H1 (cell line): ENCODE measurements at regions not wholly inside any gene's neighbourhood (a gene's known extent, or its start where the extent isn't known, plus 50 kb on each side); places are given as distances from the start of the nearest gene placed in this dataset.

Source experiments
- CTCF ChIA-PET: fragments of 300-600 bp; sonication (Branson Sonifier 250); formaldehyde crosslinking; loops from one replicate; lab custom pipeline; 2021; ENCODE audit not compliant: partially characterized antibody; lab: Charles Lee
- POLR2A ChIA-PET: fragments of 300-600 bp; sonication (Branson Sonifier 250); formaldehyde crosslinking; loops from one replicate; lab custom pipeline; 2021; ENCODE audit warnings: inconsistent platforms; ENCODE audit not compliant: partially characterized antibody; lab: Charles Lee
- DNase-seq, 2 experiments: peaks; one replicate each; pipeline versions ENCODE4 v3.0.0 to v3.0.0-alpha.2; 2010 to 2022; ENCODE audit warnings: low spot score in 2 of 2, low read depth in 1 of 2, mixed read lengths in 1 of 2
- FAIRE-seq: peaks from 2 replicates; lab custom pipeline; 2011; peaks lifted over from hg19 to GRCh38; lab: Jason Lieb, UNC
- H2AFZ ChIP-seq: 2 replicates; pipeline ENCODE4 v1.8.1; 2012; ENCODE audit warnings: low read length, inconsistent platforms
- H2AK5ac ChIP-seq: 2 replicates; pipeline ENCODE4 v1.6.1; 2013; ENCODE audit warnings: low read depth, low read length
- H2BK120ac ChIP-seq: replicated peaks from 2 replicates; pipeline ENCODE3; 2013; ENCODE audit warnings: low read depth, low read length, inconsistent platforms
- H2BK12ac ChIP-seq: 2 replicates; pipeline ENCODE4 v1.6.1; 2013; ENCODE audit warnings: low read depth, low read length
- H2BK15ac ChIP-seq: 2 replicates; pipeline ENCODE4 v1.6.1; 2013; ENCODE audit warnings: low read length
- H2BK20ac ChIP-seq: 2 replicates; pipeline ENCODE4 v1.6.1; 2013; ENCODE audit warnings: low read length
- H2BK5ac ChIP-seq: 2 replicates; pipeline ENCODE4 v1.6.1; 2013; ENCODE audit warnings: low read depth, low read length
- H3K14ac ChIP-seq: 2 replicates; pipeline ENCODE4 v1.6.1; 2013; ENCODE audit warnings: inconsistent platforms; ENCODE audit not compliant: insufficient read length
- H3K18ac ChIP-seq: 2 replicates; pipeline ENCODE4 v1.6.1; 2013; ENCODE audit warnings: low read length; ENCODE audit errors: extremely low read depth
- H3K23ac ChIP-seq: 2 replicates; pipeline ENCODE4 v1.6.1; 2013; ENCODE audit warnings: inconsistent platforms; ENCODE audit not compliant: insufficient read length
- H3K23me2 ChIP-seq: 2 replicates; pipeline ENCODE4 v1.6.1; 2013; ENCODE audit warnings: low read depth, low read length
- H3K27ac ChIP-seq: 2 replicates; pipeline ENCODE4 v1.6.1; 2011; ENCODE audit warnings: low read depth, low read length, inconsistent platforms
- H3K27me3 ChIP-seq, 4 experiments: replicated peaks in 1 of 4; 1 replicate in 1 of 4; 2 replicates in 3 of 4; pipeline versions ENCODE4 v1.6.1 to v1.8.1; 2011 to 2013; ENCODE audit warnings: low read length in 3 of 4, mild to moderate bottlenecking in 3 of 4, inconsistent platforms in 2 of 4, mixed read lengths in 2 of 4, moderate library complexity in 1 of 4; ENCODE audit not compliant: control insufficient read depth in 3 of 4, insufficient read depth in 3 of 4; ENCODE audit errors: extremely low read depth in 1 of 4
- H3K36me3 ChIP-seq, 4 experiments: 2 replicates each; pipeline versions ENCODE4 v1.6.1 to v1.8.1; 2011 to 2013; ENCODE audit warnings: mild to moderate bottlenecking in 4 of 4, low read length in 3 of 4, moderate library complexity in 2 of 4, control low read depth in 1 of 4, inconsistent platforms in 1 of 4; ENCODE audit not compliant: insufficient read depth in 4 of 4, control insufficient read depth in 2 of 4
- H3K4ac ChIP-seq: replicated peaks from 2 replicates; pipeline ENCODE3; 2013; ENCODE audit warnings: low read length, low read depth, mixed read lengths, inconsistent platforms; ENCODE audit not compliant: insufficient read length
- H3K4me1 ChIP-seq, 4 experiments: replicated peaks in 1 of 4; 1 replicate in 1 of 4; 2 replicates in 3 of 4; pipeline versions ENCODE4 v1.6.1 to v1.8.1; 2011 to 2013; ENCODE audit warnings: low read length in 3 of 4, inconsistent platforms in 2 of 4, mixed read lengths in 1 of 4; ENCODE audit not compliant: insufficient read depth in 4 of 4, control insufficient read depth in 3 of 4
- H3K4me2 ChIP-seq, 2 experiments: 2 replicates each; pipeline versions ENCODE4 v1.6.1 to v1.8.1; 2011 to 2013; ENCODE audit warnings: low read depth in 2 of 2, low read length in 2 of 2, control low read depth in 1 of 2, inconsistent platforms in 1 of 2, mild to moderate bottlenecking in 1 of 2; ENCODE audit not compliant: insufficient read depth in 1 of 2
- H3K4me3 ChIP-seq, 4 experiments: fragments of 200-600, 300-600 bp in 1 of 4; sonication (generic), shearing (Covaris generic), sonication (Bioruptor Twin) in 1 of 4; 2 replicates each; pipeline versions ENCODE4 v1.5.1 to v1.8.1; 2011 to 2016; ENCODE audit warnings: low read length in 4 of 4, low read depth in 3 of 4, control low read depth in 2 of 4, inconsistent platforms in 2 of 4, mild to moderate bottlenecking in 2 of 4, mixed read lengths in 1 of 4, moderate library complexity in 1 of 4; ENCODE audit not compliant: insufficient read depth in 2 of 4; ENCODE audit errors: extremely low read depth in 1 of 4
- H3K56ac ChIP-seq: replicated peaks from 2 replicates; pipeline ENCODE3; 2013; ENCODE audit warnings: low read depth, mild to moderate bottlenecking, mixed read lengths, low read length, inconsistent platforms; ENCODE audit not compliant: insufficient read length
- H3K79me1 ChIP-seq: 2 replicates; pipeline ENCODE4 v1.6.1; 2013; ENCODE audit warnings: low read depth, low read length, control low read depth
- H3K79me2 ChIP-seq, 2 experiments: 2 replicates each; pipeline versions ENCODE4 v1.6.1 to v1.8.1; 2012 to 2013; ENCODE audit warnings: low read length in 2 of 2, mild to moderate bottlenecking in 2 of 2, inconsistent platforms in 1 of 2; ENCODE audit not compliant: insufficient read depth in 2 of 2, control insufficient read depth in 1 of 2
- H3K9ac ChIP-seq, 4 experiments: replicated peaks in 1 of 4; 1 replicate in 1 of 4; 2 replicates in 3 of 4; pipeline versions ENCODE4 v1.6.1 to v1.8.1; 2011 to 2013; ENCODE audit warnings: low read depth in 3 of 4, low read length in 3 of 4, control low read depth in 2 of 4, mild to moderate bottlenecking in 2 of 4, moderate library complexity in 2 of 4, inconsistent platforms in 1 of 4; ENCODE audit errors: extremely low read depth in 1 of 4
- H3K9me3 ChIP-seq, 2 experiments: 2 replicates each; pipeline versions ENCODE4 v1.6.1 to v1.8.1; 2012 to 2013; ENCODE audit warnings: mild to moderate bottlenecking in 2 of 2, moderate library complexity in 2 of 2, control low read depth in 1 of 2, inconsistent platforms in 1 of 2, low read depth in 1 of 2, low read length in 1 of 2, mixed read lengths in 1 of 2; ENCODE audit not compliant: insufficient read depth in 2 of 2
- H4K20me1 ChIP-seq, 2 experiments: replicated peaks in 1 of 2; 2 replicates each; pipeline versions ENCODE3 to v1.8.1; 2011 to 2013; ENCODE audit warnings: inconsistent platforms in 2 of 2, low read length in 2 of 2, mild to moderate bottlenecking in 1 of 2; ENCODE audit not compliant: insufficient read depth in 2 of 2, control insufficient read depth in 1 of 2
- H4K5ac ChIP-seq: 2 replicates; pipeline ENCODE4 v1.6.1; 2013; ENCODE audit warnings: low read length, low read depth, mixed read lengths, inconsistent platforms; ENCODE audit not compliant: insufficient read length
- H4K8ac ChIP-seq: 2 replicates; pipeline ENCODE4 v1.8.0; 2013; ENCODE audit warnings: mild to moderate bottlenecking, moderate library complexity, low read length, inconsistent platforms; ENCODE audit not compliant: insufficient read depth; ENCODE audit errors: extremely low read depth
- H4K91ac ChIP-seq: replicated peaks from 2 replicates; pipeline ENCODE3; 2013; ENCODE audit warnings: low read length, mixed read lengths, inconsistent platforms; ENCODE audit not compliant: insufficient read length
- BRCA1 ChIP-seq: IDR thresholded peaks from 2 replicates; pipeline ENCODE4 v1.6.1; 2012; ENCODE audit warnings: low read depth, low read length, improper control_type of control experiment
- CEBPB ChIP-seq: IDR thresholded peaks from 2 replicates; pipeline ENCODE4 v1.6.1; 2012; ENCODE audit warnings: low read depth, low read length
- EP300 ChIP-seq, 2 experiments: IDR thresholded peaks; 1 replicate in 1 of 2; 2 replicates in 1 of 2; pipeline ENCODE4 v1.6.1; 2011 to 2012; ENCODE audit warnings: low read depth in 2 of 2, low read length in 2 of 2, mild to moderate bottlenecking in 2 of 2, borderline replicate concordance in 1 of 2, inconsistent platforms in 1 of 2, moderate library complexity in 1 of 2
- HDAC2 ChIP-seq, 2 experiments: fragments of 300-600 bp in 1 of 2; sonication (generic) in 1 of 2; IDR thresholded peaks; 2 replicates each; pipeline ENCODE4 v1.6.1; 2011 to 2012; ENCODE audit warnings: low read depth in 2 of 2, low read length in 2 of 2, mild to moderate bottlenecking in 2 of 2, moderate library complexity in 2 of 2, borderline replicate concordance in 1 of 2, inconsistent platforms in 1 of 2
- HDAC6 ChIP-seq: IDR thresholded peaks from one replicate; pipeline ENCODE4 v1.7.1; 2012; ENCODE audit warnings: low read depth, mild to moderate bottlenecking, inconsistent platforms, low read length, moderate library complexity
- MAFK ChIP-seq: IDR thresholded peaks from 2 replicates; pipeline ENCODE4 v1.6.1; 2012; ENCODE audit warnings: low read depth, mild to moderate bottlenecking, improper control_type of control experiment, low read length
- MAX ChIP-seq: IDR thresholded peaks from 2 replicates; pipeline ENCODE4 v1.6.1; 2012; ENCODE audit warnings: inconsistent platforms
- NRF1 ChIP-seq: IDR thresholded peaks from 2 replicates; pipeline ENCODE4 v1.6.1; 2011; ENCODE audit warnings: mild to moderate bottlenecking, low read depth, low read length, improper control_type of control experiment
- PHF8 ChIP-seq: fragments of 200-600 bp; sonication (generic); conservative IDR thresholded peaks from 2 replicates; pipeline ENCODE4 v1.7.1; 2012; ENCODE audit warnings: low read depth, mild to moderate bottlenecking, inconsistent platforms, low read length, moderate library complexity
- RXRA ChIP-seq: IDR thresholded peaks from 2 replicates; pipeline ENCODE4 v1.6.1; 2011; ENCODE audit warnings: low read depth, mild to moderate bottlenecking, low read length, moderate library complexity; ENCODE audit not compliant: insufficient read depth
- SIN3A ChIP-seq, 2 experiments: IDR thresholded peaks in 1 of 2; conservative IDR thresholded peaks in 1 of 2; 2 replicates each; pipeline ENCODE4 v1.6.1; 2011 to 2012; ENCODE audit warnings: low read length in 2 of 2, improper control_type of control experiment in 1 of 2, low read depth in 1 of 2, mild to moderate bottlenecking in 1 of 2
- SIRT6 ChIP-seq: IDR thresholded peaks from one replicate; pipeline ENCODE4 v1.7.1; 2012; ENCODE audit warnings: low read length, inconsistent platforms
- TBP ChIP-seq: IDR thresholded peaks from 2 replicates; pipeline ENCODE4 v1.6.1; 2011; ENCODE audit warnings: low read depth, low read length, improper control_type of control experiment
- ZNF274 ChIP-seq: IDR thresholded peaks from 2 replicates; pipeline ENCODE4 v1.7.0; 2012; ENCODE audit warnings: low read length, borderline replicate concordance; ENCODE audit errors: extremely low read depth
- WGBS, 2 experiments: shearing (Covaris generic) in 1 of 2; methylation state at CpG; one replicate each; pipeline versions ENCODE4 v1.1.6 to v1.1.7; 2013 to 2015; ENCODE audit warnings: low lambda C conversion rate in 2 of 2, mixed read lengths in 2 of 2, inconsistent platforms in 1 of 2, low coverage in 1 of 2, missing lambda C conversion rate in 1 of 2; ENCODE audit not compliant: insufficient replicate concordance in 2 of 2, insufficient coverage in 1 of 2, insufficient read length in 1 of 2; ENCODE audit errors: extremely low coverage in 1 of 2, missing lambda C conversion rate in 1 of 2; 5-methylcytosine and 5-hydroxymethylcytosine counted together

- H3K4me2 ChIP-seq, result no peak overlapping the region
- no peak overlapping the region for H3K23ac ChIP-seq
- no peak overlapping the region for H3K14ac ChIP-seq
- no peaks in the 10 kb centered on the region for H3K4me1 ChIP-seq
- H2BK20ac ChIP-seq, result no peak overlapping the region
- no peaks in the 10 kb centered on the region for H3K79me2 ChIP-seq
- H2BK12ac ChIP-seq, result no peak overlapping the region
- H3K4me3 ChIP-seq, result no peak overlapping the region
- CTCF ChIA-PET, result interaction anchor here (0.7 to 1.5 kb wide), 3 partner anchors 9 to 489 kb away, joined by 3 to 4 read pairs (median 3); no protein-coding TSS in a partner anchor
- H2AK5ac ChIP-seq, result no peak overlapping the region
- FAIRE-seq (no peak), DNase-seq (no peak)
- H2BK15ac ChIP-seq, result no peak overlapping the region
- POLR2A ChIA-PET, result interaction anchor here (0.8 kb wide), 1 partner anchor 238 kb away, joined by 5 read pairs; no protein-coding TSS in a partner anchor
- no peak overlapping the region for H2AFZ ChIP-seq
- no peak overlapping the region for H3K27ac ChIP-seq
- no peaks in the 10 kb centered on the region for H3K9me3 ChIP-seq
- no peaks in the 10 kb centered on the region for H3K36me3 ChIP-seq
- no peaks in the 10 kb centered on the region for H4K20me1 ChIP-seq
- H3K4ac ChIP-seq, result no peak overlapping the region
- H2BK5ac ChIP-seq, result no peak overlapping the region
- no peak overlapping the region for H4K5ac ChIP-seq
- no peak overlapping the region for H3K9ac ChIP-seq
- no peaks in the 10 kb centered on the region for H3K27me3 ChIP-seq
- WGBS, 2 experiments, result 88% methylated on average over 9 of the region's 10 CpGs; no CpG with 5 or more reads in 1 of the 2 experiments
- no peaks in the 10 kb centered on the region for H3K79me1 ChIP-seq
- H4K8ac ChIP-seq, result no peak overlapping the region
- no peaks in the 10 kb centered on the region; the same call in 1 of the 2 replicates for H3K23me2 ChIP-seq
- no peak overlapping the region for H3K56ac ChIP-seq
- no peak overlapping the region for H2BK120ac ChIP-seq
- H4K91ac ChIP-seq, result no peak overlapping the region
- no peak overlapping the region for H3K18ac ChIP-seq
- TF ChIP-seq NRF1, result no peak
- TF ChIP-seq SIN3A (conservative IDR thresholded peaks at IDR 0.05 in 1 of 2, IDR thresholded peaks at IDR 0.05 in 1 of 2; ENCODE audit: low read depth in 1 of 2, low read length in 2 of 2), result no peak
- no peak for TF ChIP-seq BRCA1
- TF ChIP-seq MAX, result no peak
- no peak for TF ChIP-seq MAFK
- no peak for TF ChIP-seq PHF8
- TF ChIP-seq RXRA, result no peak
- no peak for TF ChIP-seq CEBPB
- no peak for TF ChIP-seq SIRT6
- no peak for TF ChIP-seq HDAC2 (IDR thresholded peaks at IDR 0.05; ENCODE audit: borderline replicate concordance in 1 of 2, low read depth in 2 of 2, low read length in 2 of 2)
- no peak for TF ChIP-seq ZNF274
- no peak for TF ChIP-seq HDAC6
- no peak for TF ChIP-seq EP300 (IDR thresholded peaks at IDR 0.05; ENCODE audit: borderline replicate concordance in 1 of 2, low read depth in 2 of 2, low read length in 2 of 2)
- TF ChIP-seq TBP, result no peak
Observed at GRCh38 chr14:97489750-97490149, 692.6 kb downstream of the VRK1 start.
